ENCODE measurements at regions not wholly inside any gene's neighbourhood (a gene's known extent, or its start where the extent isn't known, plus 50 kb on each side); places are given as distances from the start of the nearest gene placed in this dataset.

GRCh38 chr18:41714872-41715271 is 240.2 kb upstream of the PIK3C3 start:
- no peak for DNase-seq (ENCODE audit: low spot score)
- no peak overlapping the region for H3K27ac ChIP-seq (ENCODE audit: low read depth in 1 of 2, low read length in 2 of 2)

DNA sequence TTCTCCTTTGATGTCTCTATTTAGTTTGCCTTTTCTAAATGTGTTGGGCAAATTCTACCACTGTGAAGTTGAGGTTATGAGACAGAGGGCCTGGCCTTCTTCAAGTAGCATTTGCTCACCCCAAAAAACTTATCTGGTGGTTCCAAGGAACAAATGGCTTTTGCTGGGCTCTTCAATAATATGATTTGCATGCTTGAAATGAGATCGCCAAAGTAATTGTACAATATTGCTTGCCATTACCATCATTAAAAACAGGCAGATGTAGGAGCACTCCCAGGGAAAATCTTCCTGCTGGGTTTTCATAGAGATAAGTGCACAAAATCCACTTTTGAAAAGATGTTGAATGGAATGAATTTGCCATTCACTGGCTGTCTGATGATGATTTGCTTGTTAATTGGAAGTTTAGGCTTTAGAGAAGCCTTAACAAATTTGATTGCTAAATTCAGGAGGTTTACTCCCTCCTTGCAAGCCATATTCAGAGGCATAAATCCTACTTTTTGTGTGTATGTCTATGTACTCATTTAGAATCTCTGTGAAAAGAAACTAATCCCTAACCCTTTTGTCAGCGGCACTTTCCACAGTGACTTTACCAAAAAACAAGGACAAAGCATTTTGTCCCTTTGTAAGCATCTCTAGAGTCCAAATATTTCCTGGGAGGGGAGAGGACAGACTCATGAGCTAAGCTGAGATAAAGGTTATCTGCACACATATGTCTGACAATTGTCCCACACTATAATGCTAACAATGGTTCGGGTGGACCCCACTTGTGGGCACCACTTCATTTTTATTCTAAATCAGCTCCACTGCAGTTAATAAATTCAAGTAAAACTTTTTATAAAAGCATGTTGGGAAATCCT is 240.8 kb upstream of the PIK3C3 start:
- Histone ChIP-seq H3K36me3 (ENCODE audit: control insufficient read depth in 4 of 4, insufficient read depth in 3 of 4, low read depth in 1 of 4, low read length in 3 of 4) (no peaks in the 10 kb centered on the region), H3K4me3 (ENCODE audit: low read depth in 1 of 3, low read length in 3 of 3) (no peak overlapping the region), H3K27ac (ENCODE audit: low read depth in 1 of 2, low read length in 2 of 2) (no peak overlapping the region), H3K4me1 (ENCODE audit: control insufficient read depth in 4 of 4, insufficient read depth in 4 of 4, low read length in 3 of 4) (no peaks in the 10 kb centered on the region), H3K27me3 (ENCODE audit: control insufficient read depth in 4 of 4, insufficient read depth in 4 of 4, low read length in 3 of 4) (no peaks in the 10 kb centered on the region), H3K9ac (ENCODE audit: low read depth in 1 of 2, low read length in 2 of 2) (no peak overlapping the region), H3K9me3 (ENCODE audit: control insufficient read depth in 4 of 4, low read length in 3 of 4) (no peaks in the 10 kb centered on the region)
- no peak for DNase-seq (ENCODE audit: low spot score)
- 77% methylated on average over 3 of the region's 3 CpGs for WGBS
- TF ChIP-seq GABPA (IDR thresholded peaks at IDR 0.05 in 1 of 2, conservative IDR thresholded peaks at IDR 0.05 in 1 of 2) (no peak), CTCF (IDR thresholded peaks at IDR 0.05; ENCODE audit: low read depth, low read length, missing input control) (no peak), HNF4A (conservative IDR thresholded peaks at IDR 0.05) (no peak), HNF4G (IDR thresholded peaks at IDR 0.05) (no peak), FOXA1 (IDR thresholded peaks at IDR 0.05) (no peak), ATF3 (IDR thresholded peaks at IDR 0.05) (no peak), JUND (IDR thresholded peaks at IDR 0.05) (no peak), TAF1 (conservative IDR thresholded peaks at IDR 0.05) (no peak), RXRA (IDR thresholded peaks at IDR 0.05) (no peak), YY1 (IDR thresholded peaks at IDR 0.05) (no peak), EGR1 (IDR thresholded peaks at IDR 0.05; ENCODE audit: low read depth in 2 of 2) (no peak), SP1 (IDR thresholded peaks at IDR 0.05) (no peak), NR2F2 (IDR thresholded peaks at IDR 0.05) (no peak), FOXA2 (IDR thresholded peaks at IDR 0.05) (no peak), REST (IDR thresholded peaks at IDR 0.05) (no peak), RAD21 (IDR thresholded peaks at IDR 0.05) (no peak)
- TF ChIP-seq, protein P1, sequence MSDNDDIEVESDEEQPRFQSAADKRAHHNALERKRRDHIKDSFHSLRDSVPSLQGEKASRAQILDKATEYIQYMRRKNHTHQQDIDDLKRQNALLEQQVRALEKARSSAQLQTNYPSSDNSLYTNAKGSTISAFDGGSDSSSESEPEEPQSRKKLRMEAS (IDR thresholded peaks at IDR 0.05): no peak
- TF ChIP-seq, protein P2, sequence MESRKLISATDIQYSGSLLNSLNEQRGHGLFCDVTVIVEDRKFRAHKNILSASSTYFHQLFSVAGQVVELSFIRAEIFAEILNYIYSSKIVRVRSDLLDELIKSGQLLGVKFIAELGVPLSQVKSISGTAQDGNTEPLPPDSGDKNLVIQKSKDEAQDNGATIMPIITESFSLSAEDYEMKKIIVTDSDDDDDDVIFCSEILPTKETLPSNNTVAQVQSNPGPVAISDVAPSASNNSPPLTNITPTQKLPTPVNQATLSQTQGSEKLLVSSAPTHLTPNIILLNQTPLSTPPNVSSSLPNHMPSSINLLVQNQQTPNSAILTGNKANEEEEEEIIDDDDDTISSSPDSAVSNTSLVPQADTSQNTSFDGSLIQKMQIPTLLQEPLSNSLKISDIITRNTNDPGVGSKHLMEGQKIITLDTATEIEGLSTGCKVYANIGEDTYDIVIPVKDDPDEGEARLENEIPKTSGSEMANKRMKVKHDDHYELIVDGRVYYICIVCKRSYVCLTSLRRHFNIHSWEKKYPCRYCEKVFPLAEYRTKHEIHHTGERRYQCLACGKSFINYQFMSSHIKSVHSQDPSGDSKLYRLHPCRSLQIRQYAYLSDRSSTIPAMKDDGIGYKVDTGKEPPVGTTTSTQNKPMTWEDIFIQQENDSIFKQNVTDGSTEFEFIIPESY (IDR thresholded peaks at IDR 0.05): no peak

More at GRCh38 chr18:41714872-41715271, 240.2 kb upstream of the PIK3C3 start:
- TF ChIP-seq RAD21 (IDR thresholded peaks at IDR 0.05): no peak
- no peak for TF ChIP-seq NR2F2 (IDR thresholded peaks at IDR 0.05)
- Histone ChIP-seq H3K9ac (ENCODE audit: low read depth in 1 of 2, low read length in 2 of 2) (no peak overlapping the region), H3K4me3 (ENCODE audit: low read depth in 1 of 3, low read length in 3 of 3) (no peak overlapping the region), H3K36me3 (ENCODE audit: control insufficient read depth in 4 of 4, insufficient read depth in 3 of 4, low read depth in 1 of 4, low read length in 3 of 4) (no peaks in the 10 kb centered on the region), H3K9me3 (ENCODE audit: control insufficient read depth in 4 of 4, low read length in 3 of 4) (no peaks in the 10 kb centered on the region), H3K4me1 (ENCODE audit: control insufficient read depth in 4 of 4, insufficient read depth in 4 of 4, low read length in 3 of 4) (no peaks in the 10 kb centered on the region), H3K27me3 (ENCODE audit: control insufficient read depth in 4 of 4, insufficient read depth in 4 of 4, low read length in 3 of 4) (no peaks in the 10 kb centered on the region)

Data from liver (tissue), 8 donors.